GM18861 (cell line): ENCODE measurements at regions not wholly inside any gene's neighbourhood (a gene's known extent, or its start where the extent isn't known, plus 50 kb on each side); places are given as distances from the start of the nearest gene placed in this dataset.
"Not testable (repeated sequence)": the region's sequence is repeated elsewhere in the genome, so short reads cannot be mapped to it uniquely, and the experiment has no call there.

Experiments used
- ATAC-seq: cut with Tn5 transposase; IDR thresholded peaks from one replicate; pipeline ENCODE4 v1.9.1; 2021; ENCODE audit not compliant: unreplicated experiment

DNA sequence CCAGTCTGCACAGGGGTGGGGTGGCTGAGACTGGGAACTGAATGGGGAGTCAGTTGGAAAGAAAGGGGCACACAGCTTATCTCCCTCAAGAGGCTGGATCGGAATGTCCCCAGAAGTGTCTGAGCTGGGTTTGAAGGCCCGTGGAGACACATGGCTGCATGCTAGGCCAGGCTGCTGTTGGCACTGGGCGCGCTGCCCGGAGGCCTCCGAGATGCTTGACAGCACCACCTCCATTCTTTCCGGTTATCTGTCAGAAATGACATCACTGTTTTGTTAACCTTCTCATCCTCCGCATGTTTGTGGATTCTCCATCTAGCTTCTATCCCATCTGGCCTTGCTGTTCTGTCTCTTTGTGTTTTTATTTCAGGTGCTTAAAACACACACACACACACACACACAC is 85.5 kb downstream of the APIP start:
- no peak for ATAC-seq

DNA sequence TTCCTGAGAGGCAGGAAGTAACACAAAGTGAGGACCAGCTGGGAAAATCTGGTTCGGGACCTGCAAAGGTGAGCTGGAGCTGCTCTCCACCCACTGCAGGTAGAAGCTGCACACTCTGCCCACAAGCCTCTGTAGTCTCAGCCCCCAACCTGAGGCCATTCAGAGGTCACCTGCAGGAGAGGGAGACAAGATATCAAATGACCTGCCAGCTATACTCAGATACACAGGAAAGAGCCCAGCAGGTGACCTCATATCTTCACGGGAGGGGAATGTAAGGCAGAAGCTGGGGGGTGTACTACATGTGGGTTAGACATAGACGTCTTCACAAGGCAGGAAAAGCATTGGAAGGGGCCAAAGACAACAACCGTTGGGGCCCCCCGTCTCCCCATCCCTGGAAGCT is 86.1 kb downstream of the APIP start:
- no peak for ATAC-seq

DNA sequence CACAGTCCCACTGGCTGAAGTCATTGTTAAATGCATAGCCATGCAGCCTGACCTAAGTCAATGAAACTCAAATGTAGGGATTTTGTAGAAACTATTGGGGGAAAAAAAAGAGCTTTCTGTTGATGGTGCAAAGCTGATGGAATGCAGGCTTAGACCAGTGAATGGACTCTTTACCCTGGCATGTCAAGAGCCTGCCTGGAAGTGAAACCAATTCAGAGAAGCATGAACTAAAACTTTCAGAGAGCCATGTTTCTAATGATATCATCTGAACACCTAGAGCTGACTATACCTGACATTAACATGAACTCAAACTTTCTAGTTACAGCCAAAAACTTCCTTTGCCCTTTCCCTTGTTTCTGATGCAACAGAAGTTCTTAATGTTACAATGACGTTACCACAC is 89.0 kb downstream of the APIP start:
- ATAC-seq: peak; percentile 55

DNA sequence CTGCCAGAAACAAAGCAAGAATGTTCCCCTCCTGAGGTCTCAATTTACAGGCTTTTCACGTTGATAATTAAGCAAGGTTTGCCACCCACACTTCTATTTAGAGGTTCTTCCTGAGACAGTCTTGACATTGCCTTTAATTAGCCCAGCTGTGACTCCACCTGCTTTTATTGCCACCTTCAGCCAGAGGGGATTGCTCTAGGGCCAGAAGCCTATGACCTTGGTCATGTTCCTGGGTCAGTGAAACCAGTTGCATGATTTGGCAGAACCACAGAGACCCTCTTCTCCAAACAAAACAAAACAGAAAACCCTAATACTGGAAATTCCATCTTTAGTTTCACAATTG is 89.8 kb downstream of the APIP start:
- ATAC-seq: no peak

DNA sequence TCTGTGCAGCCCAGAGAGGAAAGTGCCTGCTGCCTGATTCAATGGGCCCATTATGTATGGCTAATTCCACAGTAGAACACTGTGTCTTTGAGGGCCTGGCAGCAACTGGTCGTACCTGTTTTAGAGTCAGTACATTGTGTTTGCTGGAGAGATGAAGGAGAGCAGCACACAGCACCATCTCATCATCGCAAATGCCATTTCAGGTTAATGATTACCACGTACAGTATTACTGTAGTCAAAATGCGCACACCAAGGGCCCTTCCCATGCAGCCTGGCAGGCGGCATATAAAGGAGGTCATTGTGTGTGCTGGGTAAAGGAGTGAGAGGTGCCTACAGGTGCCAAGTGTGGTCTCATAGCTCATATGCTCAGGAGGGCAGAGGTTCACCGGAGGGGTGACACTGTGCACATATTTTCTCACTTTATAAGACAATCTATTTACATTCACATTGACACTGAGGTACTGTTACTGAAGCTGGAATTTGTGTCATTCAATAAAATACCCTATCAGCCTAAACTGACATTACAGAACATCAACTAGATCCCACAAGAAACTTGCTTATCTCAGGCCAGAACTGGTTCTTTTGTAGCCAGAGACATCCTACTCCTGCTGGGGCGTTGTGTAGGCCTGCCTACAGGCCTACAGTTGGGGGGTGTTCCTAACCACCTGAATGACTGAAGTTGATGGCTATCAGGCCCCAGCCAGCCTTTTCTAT is 90.4 kb downstream of the APIP start:
- ATAC-seq: no peak

DNA sequence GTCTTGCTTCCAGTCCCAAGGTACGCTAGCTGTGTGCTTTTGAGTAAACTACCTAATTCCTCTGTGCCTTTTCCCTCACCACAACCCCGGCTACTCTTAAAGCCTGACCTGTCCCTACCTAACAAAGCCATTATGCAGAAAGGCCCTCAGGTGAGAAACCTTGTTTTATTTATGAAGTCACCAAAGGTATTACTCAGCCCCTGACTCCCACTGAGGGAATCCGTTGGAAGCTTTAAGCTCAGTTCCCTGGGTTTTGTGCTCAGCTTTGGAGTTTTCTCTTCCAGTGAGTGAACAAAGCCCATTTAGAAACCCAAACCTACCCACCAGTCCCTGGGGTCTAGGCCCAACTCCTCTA is 90.9 kb downstream of the APIP start:
- no peak for ATAC-seq

DNA sequence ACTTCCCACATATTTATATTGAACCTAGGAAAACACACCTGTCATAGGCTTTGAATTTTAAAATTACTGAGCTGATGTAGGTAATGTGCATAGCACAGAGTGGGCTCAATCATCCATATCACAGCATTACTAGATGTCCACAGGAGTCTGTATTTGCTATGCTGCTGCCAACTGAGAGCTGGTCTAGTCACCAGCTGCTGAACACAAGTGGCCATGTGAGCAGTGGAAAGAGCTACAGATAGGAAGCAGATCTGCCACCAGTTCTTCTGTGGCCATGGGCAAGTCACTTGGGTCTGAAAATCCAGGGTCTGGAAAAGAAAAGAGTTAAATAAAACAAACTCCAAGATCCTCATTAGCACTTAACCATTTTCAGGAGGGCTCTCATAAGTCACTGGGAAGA is 91.8 kb downstream of the APIP start:
- no peak for ATAC-seq

DNA sequence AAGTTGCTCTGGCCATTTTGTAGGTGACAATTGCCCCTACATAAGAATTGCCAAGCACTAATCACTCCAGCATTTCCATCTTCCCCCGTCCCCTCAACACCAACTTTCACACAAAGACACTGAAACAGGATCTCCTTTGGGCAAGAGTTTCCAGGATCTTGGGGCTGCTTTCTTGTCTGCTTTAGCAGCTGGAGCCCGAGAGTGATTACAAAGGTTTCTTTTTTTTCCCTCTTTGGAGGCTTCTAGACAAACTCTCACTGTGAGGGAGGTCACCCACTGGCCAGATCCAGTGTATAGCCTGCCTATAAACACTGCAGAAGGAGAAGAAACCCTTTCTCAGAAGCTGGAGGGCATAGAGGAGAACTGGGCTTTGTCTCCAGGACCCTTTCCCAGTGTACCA is 92.5 kb downstream of the APIP start:
- ATAC-seq: no peak

DNA sequence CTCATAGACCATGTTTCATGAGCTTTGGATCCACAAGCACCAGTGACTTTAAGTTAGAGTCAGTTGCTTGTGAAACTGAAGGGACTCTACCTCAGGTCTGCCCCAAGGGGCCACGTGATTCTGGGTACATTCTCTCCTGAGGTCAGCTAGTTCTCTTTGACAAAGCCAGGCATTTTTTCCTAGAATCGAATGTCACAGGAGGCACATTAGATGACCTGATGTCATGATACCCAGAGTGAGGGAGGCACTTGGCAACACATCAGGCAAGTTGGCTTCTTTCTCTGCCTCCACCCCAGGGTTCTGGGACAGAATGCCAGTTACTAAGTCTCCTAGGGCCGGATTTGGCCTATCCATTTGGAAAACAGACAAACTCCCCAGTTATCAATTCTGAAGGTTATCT is 93.0 kb downstream of the APIP start:
- no peak for ATAC-seq

DNA sequence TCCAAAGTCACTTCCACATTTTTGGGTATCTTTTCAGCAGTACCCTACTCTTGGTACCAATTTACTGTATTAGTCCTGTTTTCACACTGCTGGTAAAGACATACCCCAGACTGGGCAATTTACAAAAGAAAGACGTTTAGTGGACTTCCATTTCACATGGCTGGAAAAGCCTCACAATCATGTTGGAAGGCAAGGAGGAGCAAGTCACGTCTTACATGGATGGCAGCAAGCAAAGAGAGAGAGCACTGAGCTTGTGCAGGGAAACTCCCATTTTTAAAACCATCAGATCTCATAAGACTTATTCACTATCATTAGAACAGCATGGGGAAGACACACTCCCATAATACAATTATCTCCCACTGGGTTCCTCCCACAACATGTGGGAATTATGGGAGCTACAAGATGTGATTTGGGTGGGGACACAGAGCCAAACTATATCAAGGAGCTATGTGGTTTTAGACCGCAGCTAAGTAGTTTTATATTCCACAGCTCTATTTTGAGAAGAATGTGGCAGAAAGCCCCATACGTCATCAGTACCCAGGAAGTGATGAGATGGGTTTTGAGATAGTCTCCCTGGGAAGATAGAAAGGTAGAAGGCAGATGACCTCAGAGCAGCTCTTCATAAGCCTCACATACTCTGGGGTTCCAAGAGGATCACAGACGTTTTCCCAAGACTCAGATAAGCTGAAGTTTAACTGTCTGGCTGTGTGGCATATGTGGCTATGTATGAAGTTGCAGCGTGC is 96.3 kb downstream of the APIP start:
- no peak for ATAC-seq

DNA sequence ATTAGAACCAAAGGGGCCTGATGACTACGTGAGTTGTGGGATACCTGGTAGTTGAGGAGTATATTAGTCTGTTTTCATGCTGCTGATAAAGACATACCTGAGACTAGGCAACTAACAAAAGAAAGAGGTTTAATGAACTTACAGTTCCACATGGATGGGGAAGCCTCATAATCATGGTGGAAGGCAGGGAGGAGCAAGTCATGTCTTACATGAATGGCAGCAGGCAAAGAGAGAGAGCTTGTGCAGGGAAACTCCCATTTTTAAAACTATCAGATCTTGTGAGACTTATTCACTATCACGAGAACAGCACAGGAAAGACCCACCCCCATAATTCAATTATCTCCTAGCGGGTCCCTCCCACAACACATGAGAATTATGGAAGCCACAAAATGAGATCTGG is 98.4 kb downstream of the APIP start:
- ATAC-seq: not testable (repeated sequence)

DNA sequence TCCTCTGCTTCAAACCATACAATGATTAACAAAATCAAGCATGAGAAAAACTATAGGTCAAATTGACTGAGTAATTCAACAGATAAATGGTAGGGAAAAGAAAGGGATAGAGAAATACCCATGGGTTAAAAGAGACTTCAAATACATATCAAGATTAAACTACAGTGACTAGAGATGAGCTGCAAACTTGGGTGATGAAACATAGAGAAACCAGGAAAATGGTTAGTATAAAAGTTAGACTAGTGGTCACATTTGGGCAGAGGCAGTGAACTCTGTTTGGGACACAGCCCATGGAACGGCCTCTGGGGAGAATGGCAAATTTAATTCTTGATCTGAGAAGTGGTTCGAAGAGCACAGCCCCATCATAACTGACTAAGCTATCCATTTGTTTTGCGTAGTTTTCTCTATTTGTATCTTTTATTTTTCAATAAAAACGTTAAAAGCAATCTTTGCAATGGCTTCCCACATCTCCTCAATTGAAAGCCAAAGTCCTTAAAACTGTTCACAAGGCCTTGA is 99.4 kb downstream of the APIP start:
- no peak for ATAC-seq

DNA sequence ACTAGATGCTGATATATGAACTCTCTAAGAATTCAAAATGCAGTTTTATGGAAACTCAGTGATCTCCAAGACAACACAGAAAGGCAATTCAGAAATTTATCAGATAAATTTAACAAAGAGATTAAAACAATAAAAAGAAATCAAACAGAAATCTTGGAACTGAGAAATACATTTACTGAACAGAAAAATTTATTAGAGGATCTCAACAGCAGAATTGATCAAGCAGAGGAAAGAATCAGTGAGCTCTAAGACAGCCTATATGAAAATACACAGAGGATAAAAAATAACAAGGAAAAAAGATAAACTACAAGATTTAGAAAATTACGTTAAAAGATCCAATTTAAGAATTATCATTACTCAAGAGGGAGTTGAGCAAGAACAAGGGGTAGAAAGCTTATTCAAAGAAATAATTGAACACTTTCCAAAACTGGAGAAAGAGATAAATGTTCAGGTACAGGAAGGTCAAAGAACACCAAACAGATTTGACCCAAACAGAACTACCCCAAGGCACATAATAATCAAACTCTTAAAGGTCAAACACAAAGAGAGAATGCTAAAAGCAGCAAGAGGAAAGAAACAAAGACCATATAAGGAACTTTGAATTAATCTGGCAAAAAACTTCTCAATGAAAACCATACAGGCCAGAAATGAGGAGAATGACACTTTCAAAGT is 103.1 kb downstream of the APIP start:
- ATAC-seq: no peak

DNA sequence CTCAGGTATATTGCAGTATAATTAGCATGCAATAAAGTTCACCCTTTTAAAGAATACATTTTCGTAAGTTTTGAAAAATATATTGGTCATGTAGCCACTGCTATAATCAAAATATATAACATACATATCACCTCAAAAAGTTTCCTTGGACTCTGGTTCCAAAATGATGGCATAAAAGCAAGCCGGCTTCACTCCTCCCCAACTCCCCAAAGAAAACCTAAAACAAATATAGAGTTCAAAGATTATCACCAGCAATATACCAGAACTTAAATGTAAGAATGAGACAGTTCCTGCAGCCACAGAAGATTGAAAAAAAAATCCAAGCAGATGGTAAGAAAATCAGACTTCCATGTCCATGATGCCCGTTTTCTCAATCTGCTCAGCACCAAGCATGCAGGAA is 104.3 kb downstream of the APIP start:
- no peak for ATAC-seq

DNA sequence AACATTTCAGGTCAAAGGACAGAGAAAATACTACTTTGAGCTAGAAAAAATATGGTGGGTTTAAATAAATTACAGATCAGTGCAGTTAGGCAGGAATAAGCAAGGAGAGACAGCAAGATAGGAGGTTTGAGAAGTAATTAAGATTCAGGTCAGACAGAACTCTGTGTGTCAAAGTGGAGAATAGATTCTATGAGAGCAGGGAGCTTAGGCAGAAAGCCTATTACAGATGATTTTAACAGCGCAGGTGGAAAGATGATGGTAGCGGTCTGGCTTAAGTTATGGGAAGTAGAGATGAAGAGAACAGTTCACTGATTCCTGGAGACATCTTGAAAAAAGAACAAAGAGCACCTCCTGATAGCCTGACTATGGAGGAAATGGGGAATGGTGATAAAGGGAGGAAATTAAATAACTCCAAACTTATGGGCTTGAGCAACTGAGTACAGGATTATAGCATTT is 106.0 kb downstream of the APIP start:
- ATAC-seq: no peak

DNA sequence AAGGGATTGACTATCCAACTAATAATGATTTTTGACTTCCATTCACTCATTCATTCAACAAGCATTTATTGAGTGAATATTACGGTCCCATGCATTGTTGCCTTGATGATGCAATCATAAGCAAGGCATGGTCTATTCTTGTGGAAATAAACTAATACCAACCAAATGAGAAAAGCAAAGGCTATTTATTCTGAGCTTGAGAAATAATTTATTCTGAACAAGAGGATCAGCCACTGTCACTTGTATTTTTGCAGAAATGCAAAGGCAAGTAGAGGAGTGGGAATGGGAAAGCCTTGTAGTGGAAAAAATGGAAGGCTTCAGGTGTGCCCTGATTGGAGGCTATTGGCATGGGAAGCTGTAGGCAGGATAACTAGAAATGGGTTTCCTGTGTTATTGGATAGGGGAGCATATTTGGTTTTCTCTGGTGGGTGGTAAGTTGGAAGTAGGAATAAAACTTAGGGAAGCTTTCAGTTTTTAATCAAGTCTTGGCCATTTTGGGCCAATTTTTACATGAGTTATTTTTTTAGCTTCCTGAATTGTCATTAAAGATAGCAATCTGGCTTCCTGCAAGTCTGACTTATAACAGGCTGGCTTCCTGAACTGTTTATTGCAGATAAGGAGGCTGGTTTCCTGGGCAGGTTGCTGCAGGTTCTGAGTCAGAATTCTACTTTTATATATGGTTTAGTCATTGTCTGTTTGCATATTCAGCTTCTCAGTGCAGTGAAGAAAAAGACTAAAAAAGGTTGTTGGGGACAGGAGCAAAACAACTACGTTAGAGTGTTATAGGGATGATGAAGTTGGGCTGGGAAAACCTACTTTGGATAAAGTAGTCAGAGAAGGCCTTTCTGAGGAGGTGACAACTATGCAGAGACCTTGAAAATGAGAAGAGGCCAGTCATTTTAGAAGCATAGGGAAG is 106.7 kb downstream of the APIP start:
- no peak for ATAC-seq

DNA sequence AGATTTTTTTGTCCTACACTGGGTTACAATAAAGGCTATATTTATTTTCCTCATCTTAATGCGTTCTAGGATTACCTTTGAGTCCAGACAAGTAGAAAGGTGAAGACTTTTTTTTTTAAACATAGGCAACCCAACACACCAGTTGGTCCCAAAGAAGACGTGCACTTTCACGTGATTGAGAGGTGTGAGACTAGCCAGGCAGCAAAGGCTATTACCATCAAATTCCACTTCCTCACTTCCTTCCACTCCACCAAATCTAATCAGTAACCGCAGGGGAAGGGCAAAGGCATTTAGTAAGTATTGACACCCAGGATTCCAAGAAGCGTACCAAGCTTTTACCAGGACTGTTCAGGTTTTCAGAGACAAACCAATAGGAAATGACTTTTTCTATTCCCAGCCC is 109.3 kb downstream of the APIP start:
- no peak for ATAC-seq

DNA sequence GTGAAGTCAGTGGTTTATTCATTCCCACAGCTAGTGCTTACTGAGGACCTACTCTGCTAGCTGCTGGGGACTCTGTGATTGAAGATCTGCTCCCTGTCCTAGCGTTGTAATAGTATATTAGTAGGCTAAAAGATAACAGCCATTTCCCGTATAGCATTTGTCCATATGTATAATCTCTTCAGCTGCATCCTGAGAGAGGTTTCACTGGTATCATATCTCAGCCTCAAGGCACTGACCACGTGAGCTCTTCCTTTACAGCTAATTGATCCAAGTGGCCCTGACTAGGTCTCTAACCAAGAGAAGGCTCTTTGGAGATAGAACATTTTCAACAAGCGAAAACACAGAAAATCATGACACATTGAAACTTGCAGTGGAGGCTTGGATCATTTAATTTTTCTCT is 110.2 kb downstream of the APIP start:
- no peak for ATAC-seq

DNA sequence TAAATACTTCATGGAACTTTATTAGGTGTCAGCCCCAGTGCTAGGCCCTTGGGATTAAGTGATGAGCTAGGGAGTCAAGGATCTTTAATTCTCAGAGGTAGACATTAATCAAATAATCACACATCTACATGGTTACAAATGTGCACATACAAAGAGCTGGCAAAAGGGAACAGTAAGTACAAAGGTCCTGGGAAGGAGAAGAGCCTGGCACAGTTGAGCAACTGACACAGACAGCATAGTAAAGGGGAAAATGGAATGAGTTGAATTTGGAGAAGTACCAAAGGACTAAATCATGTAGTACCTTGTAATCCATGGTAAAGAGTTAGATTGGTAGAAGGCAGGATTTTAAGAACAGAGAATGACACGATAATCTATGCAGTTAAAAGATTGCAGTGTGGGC is 116.3 kb downstream of the APIP start:
- no peak for ATAC-seq

DNA sequence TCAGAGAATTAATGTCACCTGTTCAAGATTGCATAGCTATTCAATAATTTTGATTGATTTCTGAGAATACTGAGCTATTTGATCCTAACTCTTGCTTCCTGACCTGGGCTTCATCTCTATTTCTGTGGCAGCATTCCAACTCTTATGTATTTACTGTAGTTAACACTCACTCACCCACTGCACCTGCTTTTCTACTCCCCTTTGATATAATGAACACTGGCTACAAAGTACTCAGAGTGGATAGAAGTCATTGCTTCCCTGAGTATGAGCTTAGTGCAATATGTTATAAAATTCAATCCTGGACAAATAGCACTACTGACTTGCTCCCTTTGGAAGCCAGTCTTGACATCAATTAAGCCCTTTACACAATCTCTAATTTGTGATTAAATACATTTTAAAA is 117.2 kb downstream of the APIP start:
- no peak for ATAC-seq

DNA sequence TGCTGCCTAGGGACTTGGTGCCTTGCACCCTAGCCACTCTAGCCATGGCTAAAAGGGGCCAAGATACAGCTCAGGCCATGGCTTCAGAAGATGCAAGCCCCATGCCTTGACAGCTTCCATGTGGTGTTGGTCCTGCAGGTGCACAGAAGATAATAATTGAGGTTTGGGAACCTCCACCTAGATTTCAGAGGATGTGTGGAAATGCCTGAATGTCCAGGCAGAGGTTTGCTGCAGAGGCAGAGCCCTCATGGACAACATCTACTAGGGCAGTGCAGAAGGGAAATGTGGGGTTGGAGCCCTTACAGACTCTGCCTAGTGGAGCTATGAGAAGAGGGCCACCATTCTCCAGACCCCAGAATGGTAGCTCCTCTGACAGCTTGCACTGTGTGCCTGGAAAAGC is 118.7 kb downstream of the APIP start:
- ATAC-seq: not testable (repeated sequence)
